Memory B cell (primary cell): ENCODE measurements at regions not wholly inside any gene's neighbourhood (a gene's known extent, or its start where the extent isn't known, plus 50 kb on each side); places are given as distances from the start of the nearest gene placed in this dataset.
"Not testable (repeated sequence)": the region's sequence is repeated elsewhere in the genome, so short reads cannot be mapped to it uniquely, and the experiment has no call there.

Experiments used
- ATAC-seq: fragments of 150-1000 bp; cut with Tn5 transposase; 2 replicates; pipeline ENCODE4 v1.10.0; 2021; ENCODE audit warnings: low read depth, mild to moderate bottlenecking, moderate library complexity
- DNase-seq, 2 donors: peaks; one replicate each; pipeline ENCODE4 v3.0.0; 2022; ENCODE audit warnings: low spot score in 2 of 2
- H3K27ac Mint-ChIP-seq: one replicate; pipeline ENCODE4 v1.8.0; 2022; ENCODE audit warnings: mild to moderate bottlenecking, moderate library complexity, mixed read lengths
- H3K27me3 Mint-ChIP-seq: one replicate; pipeline ENCODE4 v1.8.0; 2022; ENCODE audit warnings: mixed read lengths
- H3K36me3 Mint-ChIP-seq: one replicate; pipeline ENCODE4 v1.8.0; 2022; ENCODE audit warnings: mild to moderate bottlenecking, mixed read lengths
- H3K4me1 Mint-ChIP-seq: one replicate; pipeline ENCODE4 v1.8.0; 2022; ENCODE audit warnings: mixed read lengths
- H3K4me3 Mint-ChIP-seq: one replicate; pipeline ENCODE4 v1.8.0; 2022; ENCODE audit warnings: mild to moderate bottlenecking, moderate library complexity, mixed read lengths
- H3K9me3 Mint-ChIP-seq: one replicate; pipeline ENCODE4 v1.8.0; 2022; ENCODE audit warnings: mixed read lengths

DNA sequence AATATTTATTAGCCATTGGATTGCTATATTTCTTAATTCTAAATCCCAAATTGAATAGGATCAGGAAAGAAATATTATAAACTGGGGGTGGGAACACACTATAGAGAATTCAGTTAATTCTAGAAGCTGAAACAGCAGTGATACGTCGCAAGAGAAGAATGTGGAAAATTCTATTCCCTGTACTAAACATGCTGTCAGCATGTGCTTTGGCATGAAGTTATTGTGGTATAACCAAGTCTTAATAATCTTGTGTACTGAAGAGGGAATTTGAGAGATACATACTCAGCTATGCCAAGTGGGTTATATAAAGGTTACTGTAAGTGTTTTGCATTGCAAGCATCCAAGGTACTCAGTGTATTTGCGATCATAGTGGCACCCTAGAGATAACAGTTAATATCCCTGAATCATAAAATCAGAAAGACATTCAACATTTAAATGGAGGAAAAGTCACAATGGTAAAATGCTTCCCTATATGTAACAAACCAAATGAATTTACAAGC, 1492.9 kb upstream of the C9orf72 start:
- Mint-ChIP-seq H3K4me1 (no peaks in the 10 kb centered on the region), H3K9me3 (peaks cover 2% of the 10 kb centered on the region), H3K27me3 (no peaks in the 10 kb centered on the region), H3K36me3 (no peaks in the 10 kb centered on the region), H3K4me3 (no peak overlapping the region), H3K27ac (no peak overlapping the region)
- DNase-seq (no peak), ATAC-seq (no peak)

DNA sequence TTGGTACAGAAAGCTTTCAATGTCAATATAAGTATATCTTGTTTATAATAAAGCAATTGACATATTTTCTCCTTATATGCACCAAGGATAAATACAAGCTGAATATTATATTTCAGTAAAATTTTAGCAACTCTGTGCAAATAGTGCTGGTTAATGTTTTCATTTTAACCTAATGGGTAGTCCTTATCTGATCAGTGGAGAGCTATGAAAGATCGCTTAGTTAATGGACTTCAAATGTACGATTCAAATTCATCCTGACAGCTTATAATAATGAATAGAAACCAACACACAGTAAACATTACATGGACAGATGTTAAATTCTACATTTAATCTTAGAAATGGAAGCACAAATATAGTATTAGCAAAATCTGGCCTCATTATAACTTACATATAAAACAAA, 1495.2 kb upstream of the C9orf72 start:
- no peaks in the 10 kb centered on the region for H3K36me3 Mint-ChIP-seq
- DNase-seq: no peak
- ATAC-seq: no peak
- no peaks in the 10 kb centered on the region for H3K4me1 Mint-ChIP-seq
- H3K4me3 Mint-ChIP-seq: no peak overlapping the region
- no peak overlapping the region for H3K27ac Mint-ChIP-seq
- no peaks in the 10 kb centered on the region for H3K27me3 Mint-ChIP-seq
- H3K9me3 Mint-ChIP-seq: peaks cover 2% of the 10 kb centered on the region

DNA sequence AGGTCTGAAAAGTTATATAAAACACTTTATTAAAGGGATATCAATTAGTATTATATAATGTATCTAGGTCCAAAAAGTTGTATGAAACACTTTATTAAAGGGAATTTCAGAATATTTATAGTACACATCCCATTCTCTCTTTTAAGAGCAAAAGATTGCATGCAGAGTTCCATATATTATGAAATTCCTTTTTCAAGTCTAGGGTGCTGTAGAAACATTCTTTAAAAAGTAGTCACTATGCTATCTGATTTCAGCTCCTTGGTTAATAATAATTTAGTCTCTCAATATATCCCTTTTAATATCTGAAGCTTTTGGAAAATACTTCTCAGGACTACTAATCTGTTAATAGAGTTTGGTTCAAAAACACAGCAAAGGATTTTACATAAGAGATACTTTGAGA, 1496.1 kb upstream of the C9orf72 start:
- Mint-ChIP-seq H3K36me3 (no peaks in the 10 kb centered on the region), H3K4me3 (no peak overlapping the region), H3K27me3 (no peaks in the 10 kb centered on the region), H3K4me1 (no peaks in the 10 kb centered on the region), H3K9me3 (peaks cover 2% of the 10 kb centered on the region), H3K27ac (no peak overlapping the region)
- no peak for ATAC-seq
- no peak for DNase-seq

DNA sequence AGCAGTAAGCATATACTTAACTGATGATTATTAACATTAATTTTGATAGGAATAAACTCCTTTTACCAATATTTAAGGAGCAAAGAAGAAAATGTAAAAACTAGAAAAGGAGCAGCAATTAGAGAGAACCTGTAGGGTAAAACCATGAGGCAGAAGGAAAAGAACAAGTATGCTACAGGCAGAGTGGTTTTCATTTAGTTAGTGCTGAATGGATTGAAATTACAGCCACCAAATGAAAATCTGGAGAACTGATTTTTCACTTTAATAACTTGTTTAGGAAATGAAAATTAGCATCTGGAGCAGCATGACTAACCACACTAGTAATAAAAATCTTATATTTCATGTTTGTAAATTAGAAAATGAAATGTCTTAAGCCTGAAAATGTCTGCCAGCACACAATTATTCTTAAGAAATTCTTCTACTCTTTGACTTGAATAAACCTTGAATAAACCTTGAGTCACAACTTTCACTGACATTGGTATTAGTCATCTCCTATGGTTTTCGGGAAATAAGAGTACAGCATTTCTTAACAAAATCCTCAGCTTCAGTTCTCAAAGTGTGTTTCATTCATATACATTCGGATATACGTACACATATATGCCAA, 1504.9 kb upstream of the C9orf72 start:
- Mint-ChIP-seq H3K27me3 (no peaks in the 10 kb centered on the region), H3K36me3 (no peaks in the 10 kb centered on the region), H3K27ac (no peak overlapping the region), H3K9me3 (peaks cover 2% of the 10 kb centered on the region), H3K4me1 (no peaks in the 10 kb centered on the region), H3K4me3 (no peak overlapping the region)
- ATAC-seq: no peak
- DNase-seq: no peak

DNA sequence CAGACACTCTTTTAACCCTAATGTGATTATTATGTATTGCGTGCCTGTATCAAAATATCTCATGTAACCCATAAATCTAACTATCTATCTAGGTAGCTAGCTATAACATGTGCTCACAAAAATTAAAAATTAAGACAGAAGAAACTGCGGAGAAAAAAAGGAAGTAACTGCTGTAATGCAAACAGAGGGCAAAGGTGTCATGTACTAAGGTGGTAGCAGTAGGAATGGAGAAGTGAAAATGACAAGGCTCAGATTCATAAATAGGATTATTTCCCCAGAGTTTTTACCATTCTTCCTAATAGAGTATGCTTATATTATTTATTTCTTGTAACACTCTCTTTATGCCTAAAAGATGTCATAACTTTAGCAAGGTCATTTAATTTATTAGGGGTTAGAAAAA, 1527.5 kb upstream of the C9orf72 start:
- H3K9me3 Mint-ChIP-seq: peaks cover 5% of the 10 kb centered on the region
- DNase-seq: no peak
- H3K27me3 Mint-ChIP-seq: no peaks in the 10 kb centered on the region
- H3K4me1 Mint-ChIP-seq: peaks cover 2% of the 10 kb centered on the region
- ATAC-seq: no peak
- no peaks in the 10 kb centered on the region for H3K36me3 Mint-ChIP-seq
- no peak overlapping the region for H3K4me3 Mint-ChIP-seq
- H3K27ac Mint-ChIP-seq: no peak overlapping the region

DNA sequence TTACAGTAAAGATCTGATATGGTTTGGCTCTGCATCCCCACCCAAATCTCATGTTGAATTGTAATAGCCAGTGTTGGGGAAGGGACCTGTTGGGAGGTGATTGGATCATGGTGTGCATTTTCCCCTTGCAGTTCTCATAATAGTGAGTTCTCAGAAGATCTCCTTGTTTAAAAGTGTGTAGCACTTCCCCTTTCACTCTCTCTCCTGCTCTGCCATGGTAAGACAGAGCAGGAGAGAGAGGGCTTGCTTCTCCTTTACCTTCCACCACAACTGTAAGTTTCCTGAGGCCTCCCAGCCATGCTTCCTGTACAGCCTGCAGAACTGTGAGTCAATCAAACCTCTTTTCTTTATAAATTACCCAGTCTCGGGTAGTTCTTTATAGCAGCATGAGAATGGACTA, 1530.9 kb upstream of the C9orf72 start:
- not testable (repeated sequence) for H3K27me3 Mint-ChIP-seq, H3K4me1 Mint-ChIP-seq, H3K36me3 Mint-ChIP-seq, H3K4me3 Mint-ChIP-seq, H3K27ac Mint-ChIP-seq, DNase-seq, H3K9me3 Mint-ChIP-seq, ATAC-seq

DNA sequence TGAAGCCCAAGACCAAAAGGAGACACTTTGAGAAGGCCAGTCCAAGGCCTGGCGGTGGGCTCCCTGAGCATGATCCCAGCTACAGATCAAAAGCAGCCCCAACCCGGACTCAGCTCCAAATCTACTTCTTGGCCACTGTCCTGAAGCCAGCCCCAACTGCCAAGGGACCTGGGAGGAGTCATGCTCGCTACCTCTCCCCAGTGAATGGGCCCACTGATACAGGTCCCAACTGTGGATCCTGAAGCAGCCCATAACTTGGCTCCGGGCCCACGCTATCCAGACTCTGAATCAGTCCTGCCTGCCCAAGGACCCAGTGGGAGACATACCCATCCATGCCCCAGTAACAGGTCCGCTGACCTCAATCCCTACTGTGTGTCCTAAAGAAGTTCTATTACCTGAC, 1545.3 kb upstream of the C9orf72 start:
- Mint-ChIP-seq H3K4me1 (no peaks in the 10 kb centered on the region), H3K4me3 (no peak overlapping the region), H3K27ac (no peak overlapping the region), H3K36me3 (no peaks in the 10 kb centered on the region), H3K9me3 (no peaks in the 10 kb centered on the region), H3K27me3 (no peaks in the 10 kb centered on the region)
- DNase-seq (no peak), ATAC-seq (no peak)

DNA sequence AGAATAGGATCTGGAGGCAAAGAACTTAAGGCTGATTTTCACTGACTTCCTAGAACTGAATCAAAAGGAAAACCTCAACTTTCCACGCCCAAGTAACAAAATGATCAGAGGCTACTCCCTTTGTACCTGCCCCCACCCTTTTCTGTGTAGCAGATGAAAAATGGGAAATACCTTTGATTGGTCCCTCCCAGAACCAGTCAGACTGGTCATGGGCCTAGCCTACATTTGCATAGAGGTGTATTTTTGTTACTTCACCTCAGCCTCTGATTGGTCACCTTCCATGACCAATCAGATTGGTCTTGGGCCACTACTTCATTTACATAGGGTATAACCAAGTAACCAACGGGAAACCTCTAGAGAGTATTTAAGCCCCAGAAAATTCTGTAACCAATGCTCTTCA, 1553.5 kb upstream of the C9orf72 start:
- Mint-ChIP-seq H3K27me3 (no peaks in the 10 kb centered on the region), H3K9me3 (peaks cover 10% of the 10 kb centered on the region), H3K4me1 (no peaks in the 10 kb centered on the region), H3K4me3 (no peak overlapping the region), H3K27ac (no peak overlapping the region), H3K36me3 (no peaks in the 10 kb centered on the region)
- DNase-seq: no peak
- ATAC-seq: no peak

DNA sequence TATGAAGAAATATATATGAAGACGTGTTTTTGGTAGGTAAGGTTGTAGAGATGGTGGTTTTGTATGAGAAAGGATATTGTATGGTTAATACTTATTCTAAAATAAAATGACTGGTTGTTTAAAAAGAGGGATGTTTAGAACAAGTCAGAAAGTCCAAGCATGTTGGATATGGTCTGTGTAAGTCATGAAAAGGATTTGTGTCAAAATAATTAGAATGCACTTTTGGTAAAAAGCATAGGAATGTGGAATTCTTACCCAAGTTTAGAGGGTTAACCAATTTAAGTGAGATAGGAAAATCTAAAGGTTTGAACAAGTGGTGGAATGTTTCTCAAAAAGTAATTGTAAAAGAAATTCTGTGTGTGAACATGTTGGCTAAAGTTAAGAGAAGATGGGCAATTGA, 1556.5 kb upstream of the C9orf72 start:
- Mint-ChIP-seq H3K4me3 (no peak overlapping the region), H3K36me3 (no peaks in the 10 kb centered on the region), H3K27ac (no peak overlapping the region), H3K9me3 (peaks cover 10% of the 10 kb centered on the region), H3K4me1 (no peaks in the 10 kb centered on the region), H3K27me3 (no peaks in the 10 kb centered on the region)
- DNase-seq (no peak), ATAC-seq (no peak)

DNA sequence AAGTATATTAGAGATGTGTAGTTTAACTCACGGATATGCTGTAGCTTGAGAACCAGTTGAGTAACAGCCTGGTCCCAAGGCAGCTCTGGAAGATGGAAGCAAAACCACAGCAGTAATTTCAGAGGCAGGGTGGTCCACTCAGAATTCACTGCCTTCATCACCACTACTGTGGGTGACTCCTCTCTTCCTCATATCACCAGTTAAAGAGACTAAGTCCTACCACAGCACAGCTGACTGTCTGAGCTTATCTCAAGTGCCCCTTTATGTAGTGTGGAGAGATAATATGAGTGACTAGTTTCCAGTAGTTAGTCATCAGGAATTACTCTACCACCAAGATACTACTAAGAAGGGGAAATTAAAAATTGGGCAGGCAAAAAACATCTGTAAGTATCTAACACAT, 1571.2 kb upstream of the C9orf72 start:
- H3K27ac Mint-ChIP-seq: no peak overlapping the region
- H3K4me3 Mint-ChIP-seq: no peak overlapping the region
- no peak for DNase-seq
- H3K36me3 Mint-ChIP-seq: no peaks in the 10 kb centered on the region
- no peak for ATAC-seq
- H3K4me1 Mint-ChIP-seq: no peaks in the 10 kb centered on the region
- peaks cover 5% of the 10 kb centered on the region for H3K9me3 Mint-ChIP-seq
- no peaks in the 10 kb centered on the region for H3K27me3 Mint-ChIP-seq

DNA sequence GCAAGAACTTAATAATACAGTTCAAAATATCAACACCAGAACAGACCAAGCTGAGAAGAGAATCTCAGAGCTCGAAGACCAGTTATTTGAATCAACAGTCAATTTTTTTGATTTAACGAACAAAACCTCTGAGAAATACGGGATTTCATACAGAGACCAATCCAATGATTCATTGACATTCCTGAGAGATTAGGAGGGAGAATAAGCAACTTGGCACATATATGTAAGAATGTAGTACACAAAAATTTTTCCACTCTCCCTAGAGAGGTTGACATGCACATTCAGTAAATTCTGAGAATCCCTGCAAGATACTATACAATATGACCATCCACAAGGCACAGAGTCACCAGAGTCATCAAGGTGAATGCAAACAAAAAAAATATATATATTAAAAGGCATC, 1577.3 kb upstream of the C9orf72 start:
- Mint-ChIP-seq H3K4me1 (no peaks in the 10 kb centered on the region), H3K36me3 (no peaks in the 10 kb centered on the region), H3K4me3 (no peak overlapping the region), H3K27ac (no peak overlapping the region), H3K27me3 (no peaks in the 10 kb centered on the region), H3K9me3 (no peaks in the 10 kb centered on the region)
- DNase-seq: no peak
- ATAC-seq: no peak

DNA sequence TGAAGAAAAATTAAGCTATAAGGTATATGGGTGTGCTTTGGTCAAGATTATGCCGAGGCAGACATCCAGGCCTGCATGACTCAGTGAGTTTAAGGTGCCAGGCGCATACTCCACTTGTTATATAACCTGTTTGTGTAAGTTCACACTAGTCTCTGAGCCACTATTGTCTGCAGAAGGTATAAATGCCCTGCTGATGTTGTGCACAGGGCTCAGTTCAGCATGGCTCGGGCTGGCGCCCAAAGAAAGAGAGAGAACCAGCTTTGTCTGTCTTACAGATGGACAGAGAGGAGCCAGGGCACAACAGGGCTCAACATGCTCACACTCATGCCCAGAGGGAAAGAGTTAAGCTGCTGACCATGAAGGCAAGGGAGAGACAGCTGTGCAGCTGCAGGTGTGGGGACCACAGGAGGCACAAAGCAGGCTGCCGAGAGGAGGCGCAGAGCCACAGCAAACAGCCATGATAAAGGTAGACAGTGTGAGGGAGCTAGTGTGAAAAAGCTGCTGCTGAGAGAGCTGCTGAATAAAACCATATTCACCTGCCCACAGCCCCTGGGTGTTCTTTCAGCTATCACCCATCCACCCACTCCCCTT, 1587.6 kb upstream of the C9orf72 start:
- H3K9me3 Mint-ChIP-seq: peaks cover 3% of the 10 kb centered on the region
- DNase-seq (no peak), ATAC-seq (no peak)
- H3K4me3 Mint-ChIP-seq: no peak overlapping the region
- no peaks in the 10 kb centered on the region for H3K4me1 Mint-ChIP-seq
- no peaks in the 10 kb centered on the region for H3K27me3 Mint-ChIP-seq
- no peaks in the 10 kb centered on the region for H3K36me3 Mint-ChIP-seq
- no peak overlapping the region for H3K27ac Mint-ChIP-seq

DNA sequence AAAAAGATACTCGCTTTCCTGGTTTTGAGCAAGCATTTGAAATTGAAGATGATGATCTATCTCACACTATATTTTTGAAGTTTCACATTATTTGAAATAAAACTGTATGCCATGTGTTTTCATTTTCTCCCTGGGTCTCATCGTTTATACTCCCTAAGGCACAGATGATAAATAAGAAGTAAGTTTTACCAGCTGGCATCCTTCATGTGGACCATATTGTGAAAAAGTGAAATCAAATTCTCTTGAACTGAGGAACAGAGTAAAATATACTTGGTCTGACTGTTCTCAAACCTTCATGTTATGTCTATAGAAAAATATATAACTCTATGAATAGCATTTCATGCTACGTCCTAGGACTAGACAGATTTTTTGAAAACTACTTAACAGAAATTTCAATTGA, 1600.9 kb upstream of the C9orf72 start:
- Mint-ChIP-seq H3K9me3 (peaks cover 2% of the 10 kb centered on the region), H3K4me3 (no peak overlapping the region), H3K27me3 (no peaks in the 10 kb centered on the region), H3K4me1 (no peaks in the 10 kb centered on the region), H3K36me3 (no peaks in the 10 kb centered on the region), H3K27ac (no peak overlapping the region)
- no peak for ATAC-seq
- DNase-seq: no peak

DNA sequence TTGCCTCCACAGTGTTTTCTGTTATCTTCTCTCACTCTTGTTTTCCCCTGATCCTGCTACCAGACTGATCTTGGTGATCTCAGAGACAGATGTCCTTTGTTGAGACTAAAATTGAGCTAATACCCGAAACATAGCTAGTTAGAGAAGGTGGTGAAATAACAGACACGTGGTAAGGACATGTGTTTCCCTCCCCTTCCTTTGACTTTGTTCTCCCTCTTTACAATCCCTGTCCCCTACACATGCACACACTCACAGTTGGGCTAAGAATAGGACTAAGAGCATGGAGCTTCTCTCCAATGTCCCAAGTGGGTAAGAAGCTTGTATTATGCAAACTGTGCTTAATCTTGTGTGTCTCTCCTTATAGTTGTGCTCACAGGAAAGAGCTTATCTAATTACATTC, 1603.0 kb upstream of the C9orf72 start:
- Mint-ChIP-seq H3K27me3 (no peaks in the 10 kb centered on the region), H3K4me3 (no peak overlapping the region)

DNA sequence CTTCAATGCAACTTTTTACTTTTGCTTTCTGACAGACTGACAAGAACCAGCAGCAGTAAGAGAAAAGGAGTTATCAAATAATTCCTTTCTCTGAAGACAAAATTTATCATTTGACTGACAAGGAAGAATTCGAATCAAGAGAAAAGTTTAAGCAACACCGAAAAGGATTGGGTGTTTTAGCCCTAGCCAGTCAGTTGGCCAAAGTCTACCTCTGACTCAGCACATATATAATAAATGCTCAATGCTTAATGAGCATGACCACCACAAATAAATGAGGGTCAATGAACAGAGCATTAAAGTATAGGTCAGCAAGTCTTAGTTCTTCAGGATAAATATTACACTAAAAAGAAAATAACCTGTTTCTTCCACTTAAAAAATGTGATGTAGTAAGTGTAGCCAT, 1603.5 kb upstream of the C9orf72 start:
- Mint-ChIP-seq H3K4me3 (no peak overlapping the region), H3K4me1 (no peaks in the 10 kb centered on the region)

More for the DNA sequence above, 1603.0 kb upstream of the C9orf72 start:
- Mint-ChIP-seq H3K9me3 (peaks cover 3% of the 10 kb centered on the region), H3K36me3 (no peaks in the 10 kb centered on the region), H3K4me1 (no peaks in the 10 kb centered on the region), H3K27ac (no peak overlapping the region)
- DNase-seq (no peak), ATAC-seq (no peak)

More for the DNA sequence above, 1603.5 kb upstream of the C9orf72 start:
- H3K27ac Mint-ChIP-seq: no peak overlapping the region
- H3K27me3 Mint-ChIP-seq: no peaks in the 10 kb centered on the region
- DNase-seq (no peak), ATAC-seq (no peak)
- peaks cover 3% of the 10 kb centered on the region for H3K9me3 Mint-ChIP-seq
- no peaks in the 10 kb centered on the region for H3K36me3 Mint-ChIP-seq
